H9 (cell line): ENCODE measurements at regions not wholly inside any gene's neighbourhood (a gene's known extent, or its start where the extent isn't known, plus 50 kb on each side); places are given as distances from the start of the nearest gene placed in this dataset.

Experiments
- DNase-seq: peaks from one replicate; pipeline ENCODE4 v3.0.0-alpha.2; 2017
- H2AFZ ChIP-seq: one replicate; pipeline ENCODE4 v1.6.1; 2013; ENCODE audit warnings: mild to moderate bottlenecking, low read length, control low read depth, moderate library complexity
- H2AK5ac ChIP-seq: 2 replicates; pipeline ENCODE4 v1.6.1; 2013; ENCODE audit warnings: low read length, control low read depth, mixed read lengths; ENCODE audit not compliant: insufficient read length
- H2BK120ac ChIP-seq: one replicate; pipeline ENCODE4 v1.6.1; 2013; ENCODE audit warnings: low read depth, mild to moderate bottlenecking, low read length, control low read depth, inconsistent platforms; ENCODE audit not compliant: poor library complexity, severe bottlenecking
- H2BK12ac ChIP-seq: 2 replicates; pipeline ENCODE4 v1.6.1; 2013; ENCODE audit warnings: low read length, control low read depth, mixed read lengths, low read depth; ENCODE audit not compliant: insufficient read length
- H2BK15ac ChIP-seq: 2 replicates; pipeline ENCODE4 v1.6.1; 2013; ENCODE audit warnings: low read depth, low read length, control low read depth
- H2BK20ac ChIP-seq: one replicate; pipeline ENCODE4 v1.6.1; 2013; ENCODE audit warnings: low read depth, mild to moderate bottlenecking, low read length, control low read depth, inconsistent platforms; ENCODE audit not compliant: poor library complexity, severe bottlenecking
- H2BK5ac ChIP-seq: 2 replicates; pipeline ENCODE4 v1.6.1; 2013; ENCODE audit warnings: low read length, control low read depth, mixed read lengths; ENCODE audit not compliant: insufficient read length
- H3K14ac ChIP-seq: 2 replicates; pipeline ENCODE4 v1.6.1; 2013; ENCODE audit warnings: low read length, control low read depth; ENCODE audit not compliant: insufficient read depth
- H3K18ac ChIP-seq: 2 replicates; pipeline ENCODE4 v1.6.1; 2013; ENCODE audit warnings: low read depth, mild to moderate bottlenecking, mixed read lengths, low read length, control low read depth; ENCODE audit not compliant: insufficient read length
- H3K23ac ChIP-seq: 2 replicates; pipeline ENCODE4 v1.6.1; 2013; ENCODE audit warnings: low read length, control low read depth, mixed read lengths, low read depth; ENCODE audit not compliant: insufficient read length
- H3K23me2 ChIP-seq: 2 replicates; pipeline ENCODE4 v1.6.1; 2013; ENCODE audit warnings: low read depth, mild to moderate bottlenecking, mixed read lengths, low read length, control low read depth; ENCODE audit not compliant: insufficient read length, poor library complexity, severe bottlenecking
- H3K27ac ChIP-seq: 2 replicates; pipeline ENCODE4 v1.5.1; 2013; ENCODE audit warnings: low read length, control low read depth, mixed read lengths, low read depth; ENCODE audit not compliant: insufficient read length
- H3K27me3 ChIP-seq: 2 replicates; pipeline ENCODE4 v1.6.1; 2013; ENCODE audit warnings: low read length, control low read depth, inconsistent platforms; ENCODE audit not compliant: insufficient read depth
- H3K4ac ChIP-seq: 2 replicates; pipeline ENCODE4 v1.6.1; 2013; ENCODE audit warnings: low read depth, mild to moderate bottlenecking, control low read depth, inconsistent platforms, low read length, moderate library complexity
- H3K4me1 ChIP-seq: 2 replicates; pipeline ENCODE4 v1.6.1; 2013; ENCODE audit warnings: low read length, control low read depth, inconsistent platforms; ENCODE audit not compliant: insufficient read depth
- H3K4me2 ChIP-seq: 2 replicates; pipeline ENCODE4 v1.6.1; 2013; ENCODE audit warnings: low read length, control low read depth, mixed read lengths; ENCODE audit not compliant: insufficient read length, insufficient read depth
- H3K56ac ChIP-seq: 2 replicates; pipeline ENCODE4 v1.6.1; 2013; ENCODE audit warnings: low read depth, mild to moderate bottlenecking, mixed read lengths, low read length, control low read depth; ENCODE audit not compliant: insufficient read length
- H3K79me1 ChIP-seq: 2 replicates; pipeline ENCODE4 v1.6.1; 2013; ENCODE audit warnings: low read depth, mild to moderate bottlenecking, moderate library complexity, low read length, control low read depth, inconsistent platforms; ENCODE audit not compliant: insufficient read depth, poor library complexity, severe bottlenecking
- H3K79me2 ChIP-seq: 2 replicates; pipeline ENCODE4 v1.6.1; 2013; ENCODE audit warnings: low read length, control low read depth, inconsistent platforms; ENCODE audit not compliant: insufficient read depth
- H3K9ac ChIP-seq: 2 replicates; pipeline ENCODE4 v1.6.1; 2013; ENCODE audit warnings: low read length, control low read depth, mixed read lengths; ENCODE audit not compliant: insufficient read length; ENCODE audit errors: extremely low read depth
- H3K9me3 ChIP-seq: one replicate; pipeline ENCODE4 v1.6.1; 2013; ENCODE audit warnings: low read depth, low read length, inconsistent platforms; ENCODE audit not compliant: control insufficient read depth
- H3T11ph ChIP-seq: one replicate; pipeline ENCODE4 v1.6.1; 2013; ENCODE audit warnings: mild to moderate bottlenecking, low read length, control low read depth, inconsistent platforms
- H4K20me1 ChIP-seq: one replicate; pipeline ENCODE4 v1.6.1; 2013; ENCODE audit not compliant: control insufficient read depth, insufficient read length, insufficient read depth
- H4K5ac ChIP-seq: 2 replicates; pipeline ENCODE4 v1.6.1; 2013; ENCODE audit warnings: low read depth, mild to moderate bottlenecking, mixed read lengths, low read length, control low read depth; ENCODE audit not compliant: insufficient read length
- H4K8ac ChIP-seq: replicated peaks from 2 replicates; pipeline ENCODE4 v1.6.1; 2013; ENCODE audit warnings: low read length, control low read depth, mixed read lengths, low read depth; ENCODE audit not compliant: insufficient read length
- H4K91ac ChIP-seq: 2 replicates; pipeline ENCODE4 v1.6.1; 2013; ENCODE audit warnings: low read depth, mild to moderate bottlenecking, moderate library complexity, mixed read lengths, low read length, control low read depth; ENCODE audit not compliant: insufficient read length
- H3K27ac Mint-ChIP-seq, 3 experiments: 2 replicates in 2 of 3; 3 replicates in 1 of 3; pipeline ENCODE4 v1.8.0; 2020 to 2021; ENCODE audit warnings: mixed read lengths in 3 of 3, mild to moderate bottlenecking in 1 of 3, moderate library complexity in 1 of 3
- H3K27me3 Mint-ChIP-seq: 2 replicates; pipeline ENCODE4 v1.8.0; 2021; ENCODE audit warnings: low read depth, mild to moderate bottlenecking, moderate library complexity, mixed read lengths
- H3K36me3 Mint-ChIP-seq, 3 experiments: 2 replicates in 2 of 3; 3 replicates in 1 of 3; pipeline ENCODE4 v1.8.0; 2020 to 2021; ENCODE audit warnings: low read depth in 3 of 3, mixed read lengths in 3 of 3; ENCODE audit not compliant: insufficient read depth in 1 of 3
- H3K4me1 Mint-ChIP-seq, 2 experiments: 2 replicates each; pipeline ENCODE4 v1.8.0; 2020; ENCODE audit warnings: mixed read lengths in 2 of 2
- H3K4me3 Mint-ChIP-seq, 2 experiments: 2 replicates in 1 of 2; 3 replicates in 1 of 2; pipeline ENCODE4 v1.8.0; 2020 to 2021; ENCODE audit warnings: mild to moderate bottlenecking in 2 of 2, mixed read lengths in 2 of 2, moderate library complexity in 1 of 2
- H3K9me3 Mint-ChIP-seq, 2 experiments: 2 replicates in 1 of 2; 3 replicates in 1 of 2; pipeline ENCODE4 v1.8.0; 2020; ENCODE audit warnings: mild to moderate bottlenecking in 2 of 2, mixed read lengths in 2 of 2, moderate library complexity in 1 of 2
- CTCF ChIP-seq: fragments of 200-600 bp; sonication (generic); conservative IDR thresholded peaks from 3 replicates; pipeline ENCODE4 v1.8.0; 2021; ENCODE audit warnings: antibody characterized with exemption, mild to moderate bottlenecking
- WGBS: extraction: QIAGEN DNeasy Blood & Tissue Kit; methylation state at CpG from one replicate; pipeline ENCODE4 v1.1.7; 2013; ENCODE audit warnings: missing lambda C conversion rate, low lambda C conversion rate, mixed read lengths; ENCODE audit not compliant: insufficient read length; ENCODE audit errors: extremely low coverage; 5-methylcytosine and 5-hydroxymethylcytosine counted together

- Mint-ChIP-seq H3K36me3 (peaks cover 0 to 4% (median 0%) of the 10 kb centered on the region in 3 experiments; a peak in 2 of 7 replicates), H3K4me1 (no peaks in the 10 kb centered on the region), H3K27ac (no peak overlapping the region), H3K4me3 (no peak overlapping the region), H3K9me3 (peaks cover 13% of the 10 kb centered on the region in 2 experiments), H3K27me3 (peaks cover 2% of the 10 kb centered on the region; the same call in 1 of the 2 replicates)
- no peaks in the 10 kb centered on the region for H3K9me3 ChIP-seq
- no peak overlapping the region for H2BK20ac ChIP-seq
- H2AFZ ChIP-seq = no peak overlapping the region
- no peak overlapping the region for H3K4me2 ChIP-seq
- H3K4me1 ChIP-seq = no peaks in the 10 kb centered on the region
- DNase-seq = no peak
- no peak overlapping the region for H3K27ac ChIP-seq
- no peaks in the 10 kb centered on the region for H4K20me1 ChIP-seq
- no peaks in the 10 kb centered on the region for H3K79me2 ChIP-seq
- H4K91ac ChIP-seq = no peak overlapping the region
- no peaks in the 10 kb centered on the region for H3K79me1 ChIP-seq
- H3T11ph ChIP-seq = no peak overlapping the region
- H3K4ac ChIP-seq = no peak overlapping the region
- no peak overlapping the region for H3K14ac ChIP-seq
- no peak overlapping the region for H3K56ac ChIP-seq
- H2BK12ac ChIP-seq = no peak overlapping the region
- H4K8ac ChIP-seq = no peak overlapping the region
- no peak overlapping the region for H3K18ac ChIP-seq
- H3K9ac ChIP-seq = no peak overlapping the region
- H2BK120ac ChIP-seq = no peak overlapping the region
- no peak overlapping the region for H2AK5ac ChIP-seq
- H2BK15ac ChIP-seq = no peak overlapping the region
- H2BK5ac ChIP-seq = no peak overlapping the region
- no CpG with 5 or more reads among the region's 2 CpGs for WGBS
- no peak overlapping the region for H3K23ac ChIP-seq
- H3K23me2 ChIP-seq = no peaks in the 10 kb centered on the region
- H4K5ac ChIP-seq = no peak overlapping the region
- no peaks in the 10 kb centered on the region for H3K27me3 ChIP-seq
- TF ChIP-seq CTCF = no peak
These were observed 319.2 kb downstream of the NSG2 start for GRCh38 chr5:174364676-174365075.
